Fibroblast of gingiva (primary cell): ENCODE measurements at regions not wholly inside any gene's neighbourhood (a gene's known extent, or its start where the extent isn't known, plus 50 kb on each side); places are given as distances from the start of the nearest gene placed in this dataset.
"Not testable (repeated sequence)": the region's sequence is repeated elsewhere in the genome, so short reads cannot be mapped to it uniquely, and the experiment has no call there.

ENCODE experiments used
- DNase-seq: peaks from one replicate; pipeline ENCODE4 v3.0.0-alpha.2; 2011; ENCODE audit warnings: low read depth

- DNase-seq = no peak
Measured at GRCh38 chr1:45258059-45258650, 51.8 kb upstream of the ZSWIM5 start.

GRCh38 chr1:45259053-45259452 is 52.6 kb upstream of the ZSWIM5 start:
- no peak for DNase-seq

- DNase-seq = no peak
Measured at GRCh38 chr1:45260244-45260643, 53.8 kb upstream of the ZSWIM5 start.

GRCh38 chr1:45263132-45263531 is 56.7 kb upstream of the ZSWIM5 start:
- no peak for DNase-seq

- no peak for DNase-seq
Measured at GRCh38 chr1:45265244-45265643, 58.8 kb upstream of the ZSWIM5 start.

- peak; percentile 87 for DNase-seq
Measured at GRCh38 chr1:45266151-45266801, 59.9 kb upstream of the ZSWIM5 start.

GRCh38 chr1:45268310-45268709 is 58.4 kb upstream of the HPDL start:
- not testable (repeated sequence) for DNase-seq

GRCh38 chr1:45272267-45272666 is 54.4 kb upstream of the HPDL start:
- not testable (repeated sequence) for DNase-seq

GRCh38 chr1:45272913-45273371 is 53.8 kb upstream of the HPDL start:
- peak; percentile 94 for DNase-seq

GRCh38 chr1:45275054-45275453 is 51.6 kb upstream of the HPDL start:
- no peak for DNase-seq
